Vagina (tissue), 2 donors: ENCODE measurements at regions not wholly inside any gene's neighbourhood (a gene's known extent, or its start where the extent isn't known, plus 50 kb on each side); places are given as distances from the start of the nearest gene placed in this dataset.

Source experiments
- POLR2A ChIP-seq, 2 donors: fragments of 450-650 bp; IDR thresholded peaks; one replicate each; pipeline ENCODE4 v1.6.1; 2017; ENCODE audit warnings: antibody characterized with exemption in 2 of 2, mild to moderate bottlenecking in 2 of 2, moderate library complexity in 2 of 2
- POLR2AphosphoS5 ChIP-seq, 2 donors: sonication (generic); formaldehyde crosslinking; IDR thresholded peaks; one replicate each; pipeline ENCODE4 v1.9.0; 2017; ENCODE audit warnings: antibody characterized with exemption in 2 of 2, mild to moderate bottlenecking in 2 of 2, low read depth in 1 of 2; ENCODE audit not compliant: insufficient read depth in 1 of 2
- TF ChIP-seq, protein P1 (sequence below), 3 experiments: fragments of 450-650 bp in 2 of 3; fragments of 200-600 bp in 1 of 3; sonication (generic) in 1 of 3; IDR thresholded peaks; one replicate each; pipeline ENCODE4 v1.5.1; 2017 to 2019; ENCODE audit warnings: antibody characterized with exemption in 3 of 3, mild to moderate bottlenecking in 2 of 3, moderate library complexity in 2 of 3

- TF ChIP-seq, protein P1, sequence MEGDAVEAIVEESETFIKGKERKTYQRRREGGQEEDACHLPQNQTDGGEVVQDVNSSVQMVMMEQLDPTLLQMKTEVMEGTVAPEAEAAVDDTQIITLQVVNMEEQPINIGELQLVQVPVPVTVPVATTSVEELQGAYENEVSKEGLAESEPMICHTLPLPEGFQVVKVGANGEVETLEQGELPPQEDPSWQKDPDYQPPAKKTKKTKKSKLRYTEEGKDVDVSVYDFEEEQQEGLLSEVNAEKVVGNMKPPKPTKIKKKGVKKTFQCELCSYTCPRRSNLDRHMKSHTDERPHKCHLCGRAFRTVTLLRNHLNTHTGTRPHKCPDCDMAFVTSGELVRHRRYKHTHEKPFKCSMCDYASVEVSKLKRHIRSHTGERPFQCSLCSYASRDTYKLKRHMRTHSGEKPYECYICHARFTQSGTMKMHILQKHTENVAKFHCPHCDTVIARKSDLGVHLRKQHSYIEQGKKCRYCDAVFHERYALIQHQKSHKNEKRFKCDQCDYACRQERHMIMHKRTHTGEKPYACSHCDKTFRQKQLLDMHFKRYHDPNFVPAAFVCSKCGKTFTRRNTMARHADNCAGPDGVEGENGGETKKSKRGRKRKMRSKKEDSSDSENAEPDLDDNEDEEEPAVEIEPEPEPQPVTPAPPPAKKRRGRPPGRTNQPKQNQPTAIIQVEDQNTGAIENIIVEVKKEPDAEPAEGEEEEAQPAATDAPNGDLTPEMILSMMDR (IDR thresholded peaks at IDR 0.05): no peak
- no peak for TF ChIP-seq POLR2A (IDR thresholded peaks at IDR 0.05)
- no peak for TF ChIP-seq POLR2AphosphoS5 (IDR thresholded peaks at IDR 0.05; ENCODE audit: insufficient read depth in 1 of 2, low read depth in 1 of 2)
Observed at GRCh38 chr2:61640406-61640805, 102.2 kb upstream of the XPO1 start.
